MM.1S (cell line): ENCODE measurements at regions not wholly inside any gene's neighbourhood (a gene's known extent, or its start where the extent isn't known, plus 50 kb on each side); places are given as distances from the start of the nearest gene placed in this dataset.

Experiments
- EZH2phosphoT487 ChIP-seq: fragments of 300-600 bp; sonication (generic); IDR thresholded peaks from 2 replicates; pipeline ENCODE4 v1.6.1; 2018; ENCODE audit warnings: antibody characterized with exemption, low read length
- TF ChIP-seq, protein P1 (sequence below): fragments of 300-600 bp; sonication (generic); IDR thresholded peaks from 2 replicates; pipeline ENCODE4 v1.5.1; 2016; ENCODE audit warnings: antibody characterized with exemption, low read length, mixed read lengths

- TF ChIP-seq, protein P1, sequence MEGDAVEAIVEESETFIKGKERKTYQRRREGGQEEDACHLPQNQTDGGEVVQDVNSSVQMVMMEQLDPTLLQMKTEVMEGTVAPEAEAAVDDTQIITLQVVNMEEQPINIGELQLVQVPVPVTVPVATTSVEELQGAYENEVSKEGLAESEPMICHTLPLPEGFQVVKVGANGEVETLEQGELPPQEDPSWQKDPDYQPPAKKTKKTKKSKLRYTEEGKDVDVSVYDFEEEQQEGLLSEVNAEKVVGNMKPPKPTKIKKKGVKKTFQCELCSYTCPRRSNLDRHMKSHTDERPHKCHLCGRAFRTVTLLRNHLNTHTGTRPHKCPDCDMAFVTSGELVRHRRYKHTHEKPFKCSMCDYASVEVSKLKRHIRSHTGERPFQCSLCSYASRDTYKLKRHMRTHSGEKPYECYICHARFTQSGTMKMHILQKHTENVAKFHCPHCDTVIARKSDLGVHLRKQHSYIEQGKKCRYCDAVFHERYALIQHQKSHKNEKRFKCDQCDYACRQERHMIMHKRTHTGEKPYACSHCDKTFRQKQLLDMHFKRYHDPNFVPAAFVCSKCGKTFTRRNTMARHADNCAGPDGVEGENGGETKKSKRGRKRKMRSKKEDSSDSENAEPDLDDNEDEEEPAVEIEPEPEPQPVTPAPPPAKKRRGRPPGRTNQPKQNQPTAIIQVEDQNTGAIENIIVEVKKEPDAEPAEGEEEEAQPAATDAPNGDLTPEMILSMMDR: no peak
- TF ChIP-seq EZH2phosphoT487: no peak
Measured at GRCh38 chr2:10507106-10507505, 59.0 kb upstream of the ODC1 start.
